A673 (cell line): ENCODE measurements at regions not wholly inside any gene's neighbourhood (a gene's known extent, or its start where the extent isn't known, plus 50 kb on each side); places are given as distances from the start of the nearest gene placed in this dataset.

Source experiments
- BruUV-seq: library from RNA; stranded (reverse); fragments of 400-500 nt; replicated peaks from 2 replicates; lab custom pipeline; 2021; lab: Mats Ljungman, UMichigan
- CTCF ChIA-PET: fragments of 300-600 bp; sonication (Branson Sonifier 250); formaldehyde crosslinking; loops from one replicate; lab custom pipeline; 2022; ENCODE audit warnings: antibody characterized with exemption; lab: Charles Lee
- POLR2A ChIA-PET: fragments of 300-600 bp; sonication (Branson Sonifier 250); formaldehyde crosslinking; loops from one replicate; lab custom pipeline; 2022; ENCODE audit warnings: antibody characterized with exemption; ENCODE audit not compliant: low non-redundant PET; lab: Charles Lee
- DNase-seq: peaks from one replicate; pipeline ENCODE4 v3.0.0-alpha.2; 2015; ENCODE audit warnings: low spot score
- H3K27ac ChIP-seq: fragments of 200-600 bp; sonication (generic); 2 replicates; pipeline ENCODE4 v1.5.1; 2016; ENCODE audit warnings: mixed run types, low read depth, mild to moderate bottlenecking, mixed read lengths, antibody characterized with exemption, low read length; ENCODE audit not compliant: poor library complexity, severe bottlenecking
- H3K27me3 ChIP-seq: fragments of 200-600 bp; sonication (generic); replicated peaks from 2 replicates; pipeline ENCODE4 v1.6.1; 2017; ENCODE audit warnings: mixed run types, low read depth, mild to moderate bottlenecking, mixed read lengths, antibody characterized with exemption, low read length; ENCODE audit not compliant: insufficient read depth, poor library complexity
- H3K36me3 ChIP-seq: fragments of 200-600 bp; sonication (generic); 2 replicates; pipeline ENCODE4 v1.6.1; 2016; ENCODE audit warnings: mixed run types, mild to moderate bottlenecking, mixed read lengths, antibody characterized with exemption, low read length; ENCODE audit not compliant: insufficient read depth, poor library complexity, severe bottlenecking
- H3K4me1 ChIP-seq: fragments of 200-600 bp; sonication (generic); 2 replicates; pipeline ENCODE4 v1.6.1; 2017; ENCODE audit warnings: mixed run types, mild to moderate bottlenecking, mixed read lengths, antibody characterized with exemption, low read length; ENCODE audit not compliant: insufficient read depth, poor library complexity, severe bottlenecking
- H3K4me3 ChIP-seq: fragments of 200-600 bp; sonication (generic); 2 replicates; pipeline ENCODE4 v1.5.1; 2016; ENCODE audit warnings: low read depth, mixed run types, mild to moderate bottlenecking, mixed read lengths, low read length; ENCODE audit not compliant: poor library complexity, severe bottlenecking
- H3K9me3 ChIP-seq: fragments of 200-600 bp; sonication (generic); 2 replicates; pipeline ENCODE4 v1.6.1; 2016; ENCODE audit warnings: mixed run types, low read depth, mild to moderate bottlenecking, mixed read lengths, antibody characterized with exemption, low read length; ENCODE audit not compliant: poor library complexity, severe bottlenecking
- EZH2 ChIP-seq: fragments of 200-600 bp; sonication (generic); IDR thresholded peaks from 2 replicates; pipeline ENCODE4 v1.6.1; 2017; ENCODE audit warnings: borderline replicate concordance, low read depth, mild to moderate bottlenecking, mixed read lengths, antibody characterized with exemption, low read length; ENCODE audit not compliant: poor library complexity, severe bottlenecking
- intact Hi-C: fragments of 100-400 bp; cut with micrococcal nuclease; formaldehyde crosslinking; loops from one replicate; pipeline ENCODE4 v1.10.0; 2022; ENCODE audit not compliant: unreplicated experiment
- TF ChIP-seq, protein P1 (sequence below): fragments of 300-800, 200-600 bp; sonication (generic); conservative IDR thresholded peaks from 2 replicates; pipeline ENCODE4 v1.5.1; 2017; ENCODE audit warnings: low read depth, mild to moderate bottlenecking, antibody characterized with exemption, low read length, moderate library complexity, mixed read lengths

- no TSS peak for BruUV-seq
- intact Hi-C loops: no loop called here
Measured at GRCh38 chr16:85350146-85350728, 238.0 kb upstream of the CIBAR2 start.

DNA sequence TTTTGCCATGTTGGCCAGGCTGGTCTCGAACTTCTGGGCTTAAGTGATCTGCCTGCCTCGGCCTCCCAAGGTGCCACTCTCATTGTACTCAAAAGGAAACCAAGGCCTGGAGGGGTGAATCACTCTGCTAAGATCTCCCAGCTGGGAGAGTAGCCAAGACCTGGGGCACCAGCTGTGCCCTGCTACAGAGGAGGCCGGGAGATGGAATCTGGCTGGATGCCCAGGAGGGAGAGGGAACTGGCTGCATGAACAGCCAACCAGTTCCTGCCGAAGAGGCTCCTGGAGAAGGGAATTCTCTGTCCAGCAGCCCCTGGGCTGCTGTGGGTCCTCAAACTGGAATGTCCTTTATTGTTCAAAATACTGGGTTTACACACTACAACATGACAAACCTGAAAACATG is 238.7 kb upstream of the CIBAR2 start:
- H3K27me3 ChIP-seq: no peaks in the 10 kb centered on the region
- peak; percentile 98 for DNase-seq
- H3K9me3 ChIP-seq: no peaks in the 10 kb centered on the region
- no TSS peak for BruUV-seq
- TF ChIP-seq EZH2: no peak
- H3K4me3 ChIP-seq: no peak overlapping the region
- intact Hi-C loops: no loop called here
- H3K27ac ChIP-seq: no peak overlapping the region
- ChIA-PET CTCF (no interaction called here), POLR2A (no interaction called here)
- H3K36me3 ChIP-seq: no peaks in the 10 kb centered on the region
- H3K4me1 ChIP-seq: peaks cover 49% of the 10 kb centered on the region

More at GRCh38 chr16:85350146-85350728, 238.0 kb upstream of the CIBAR2 start:
- DNase-seq: no peak
- Histone ChIP-seq H3K36me3 (no peaks in the 10 kb centered on the region), H3K27ac (no peak overlapping the region), H3K9me3 (no peaks in the 10 kb centered on the region), H3K4me1 (peaks cover 49% of the 10 kb centered on the region), H3K27me3 (no peaks in the 10 kb centered on the region), H3K4me3 (no peak overlapping the region)
- POLR2A ChIA-PET: no interaction called here
- CTCF ChIA-PET: no interaction called here
- TF ChIP-seq, protein P1, sequence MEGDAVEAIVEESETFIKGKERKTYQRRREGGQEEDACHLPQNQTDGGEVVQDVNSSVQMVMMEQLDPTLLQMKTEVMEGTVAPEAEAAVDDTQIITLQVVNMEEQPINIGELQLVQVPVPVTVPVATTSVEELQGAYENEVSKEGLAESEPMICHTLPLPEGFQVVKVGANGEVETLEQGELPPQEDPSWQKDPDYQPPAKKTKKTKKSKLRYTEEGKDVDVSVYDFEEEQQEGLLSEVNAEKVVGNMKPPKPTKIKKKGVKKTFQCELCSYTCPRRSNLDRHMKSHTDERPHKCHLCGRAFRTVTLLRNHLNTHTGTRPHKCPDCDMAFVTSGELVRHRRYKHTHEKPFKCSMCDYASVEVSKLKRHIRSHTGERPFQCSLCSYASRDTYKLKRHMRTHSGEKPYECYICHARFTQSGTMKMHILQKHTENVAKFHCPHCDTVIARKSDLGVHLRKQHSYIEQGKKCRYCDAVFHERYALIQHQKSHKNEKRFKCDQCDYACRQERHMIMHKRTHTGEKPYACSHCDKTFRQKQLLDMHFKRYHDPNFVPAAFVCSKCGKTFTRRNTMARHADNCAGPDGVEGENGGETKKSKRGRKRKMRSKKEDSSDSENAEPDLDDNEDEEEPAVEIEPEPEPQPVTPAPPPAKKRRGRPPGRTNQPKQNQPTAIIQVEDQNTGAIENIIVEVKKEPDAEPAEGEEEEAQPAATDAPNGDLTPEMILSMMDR: no peak
- no peak for TF ChIP-seq EZH2

DNA sequence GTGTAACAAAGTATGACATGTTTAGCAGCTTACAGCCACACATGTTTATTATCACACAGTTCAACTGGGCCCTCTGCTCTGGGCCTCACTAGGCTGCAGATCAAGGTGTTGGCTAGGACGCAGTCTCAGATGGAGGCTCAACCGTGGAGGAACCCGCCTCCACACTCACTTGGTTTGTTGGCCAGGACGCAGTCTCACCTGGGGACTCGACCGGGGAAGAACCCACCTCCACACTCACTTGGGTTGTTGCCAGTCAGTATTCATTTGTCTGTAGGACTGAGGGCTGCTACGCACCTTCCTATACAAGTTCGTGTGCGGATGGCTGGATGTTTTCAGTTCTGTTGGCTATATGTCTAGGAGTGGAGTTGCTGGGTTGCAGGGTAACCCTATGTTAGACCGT is 240.7 kb upstream of the CIBAR2 start:
- no TSS peak for BruUV-seq
- intact Hi-C loops: no loop called here

More for the DNA sequence above, 240.7 kb upstream of the CIBAR2 start:
- TF ChIP-seq, protein P1: no peak
- no peak for TF ChIP-seq EZH2
- no peak overlapping the region for H3K4me3 ChIP-seq
- ChIA-PET POLR2A (no interaction called here), CTCF (no interaction called here)
- no peaks in the 10 kb centered on the region for H3K27me3 ChIP-seq
- no peaks in the 10 kb centered on the region for H3K9me3 ChIP-seq
- DNase-seq: no peak
- H3K4me1 ChIP-seq: peaks cover 49% of the 10 kb centered on the region
- H3K27ac ChIP-seq: no peak overlapping the region
- no peaks in the 10 kb centered on the region for H3K36me3 ChIP-seq
